ENCODE measurements at regions not wholly inside any gene's neighbourhood (a gene's known extent, or its start where the extent isn't known, plus 50 kb on each side); places are given as distances from the start of the nearest gene placed in this dataset.
"Not testable (repeated sequence)": the region's sequence is repeated elsewhere in the genome, so short reads cannot be mapped to it uniquely, and the experiment has no call there.

DNA sequence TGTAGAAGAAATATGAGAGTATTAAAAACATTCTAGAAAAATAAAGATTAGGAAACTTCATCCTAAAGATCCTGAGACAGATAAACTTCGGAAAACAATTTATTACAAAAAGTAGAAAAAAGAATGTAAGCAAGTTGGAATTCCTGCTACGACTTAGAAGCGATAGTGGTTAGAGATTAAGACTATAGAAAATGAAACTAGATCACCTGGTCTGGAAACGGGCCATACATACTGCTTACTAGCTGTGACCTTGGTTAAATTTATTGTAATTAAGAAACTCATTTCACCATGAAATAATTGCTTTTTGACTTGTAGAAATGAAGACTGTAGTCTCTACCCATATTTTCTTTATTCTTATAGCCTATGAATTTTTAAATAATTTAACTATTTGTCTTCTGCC is 614.1 kb downstream of the SLC16A7 start:
- TF ChIP-seq POLR2AphosphoS5 (IDR thresholded peaks at IDR 0.05) (no peak), CTCF (IDR thresholded peaks at IDR 0.05) (no peak), POLR2A (IDR thresholded peaks at IDR 0.05) (no peak)

DNA sequence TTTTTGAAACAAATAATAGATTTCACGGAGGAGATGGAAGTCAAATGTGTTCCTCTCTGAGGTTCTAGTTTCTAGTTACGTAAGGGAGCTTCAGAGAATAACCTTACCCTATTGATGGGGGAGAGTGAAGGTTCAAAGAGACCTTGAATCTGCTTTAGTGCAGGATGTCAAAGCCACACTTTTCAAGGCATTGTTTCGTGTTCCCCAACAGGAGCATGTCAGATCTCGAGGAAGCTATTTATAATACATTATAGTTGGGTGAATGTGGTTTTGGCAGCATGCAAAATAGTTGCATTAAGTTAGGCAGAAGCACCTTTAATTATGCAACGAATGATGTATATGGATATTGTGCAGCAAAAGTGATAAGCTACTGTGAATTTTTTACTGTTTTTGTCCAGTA is 614.9 kb downstream of the SLC16A7 start:
- no peaks in the 10 kb centered on the region for H3K9me3 ChIP-seq
- no peaks in the 10 kb centered on the region for H3K4me1 ChIP-seq
- TF ChIP-seq POLR2AphosphoS5 (IDR thresholded peaks at IDR 0.05) = no peak
- no peak for TF ChIP-seq CTCF (IDR thresholded peaks at IDR 0.05)
- TF ChIP-seq POLR2A (IDR thresholded peaks at IDR 0.05) = no peak
- no peaks in the 10 kb centered on the region for H3K27me3 ChIP-seq
- DNase-seq (ENCODE audit: low spot score in 2 of 2) = no peak
- no peak overlapping the region for H3K4me3 ChIP-seq
- no peak overlapping the region for H3K27ac ChIP-seq
- intact Hi-C loops (cut with DNase I; ENCODE audit: low total_unique reads) = no loop called here
- no peaks in the 10 kb centered on the region for H3K36me3 ChIP-seq

More for the DNA sequence above, 614.1 kb downstream of the SLC16A7 start:
- H3K36me3 ChIP-seq = no peaks in the 10 kb centered on the region
- no peak overlapping the region for H3K27ac ChIP-seq
- no peaks in the 10 kb centered on the region for H3K4me1 ChIP-seq
- no peaks in the 10 kb centered on the region for H3K27me3 ChIP-seq
- no peaks in the 10 kb centered on the region for H3K9me3 ChIP-seq
- no peak for DNase-seq (ENCODE audit: low spot score in 2 of 2)
- no peak overlapping the region for H3K4me3 ChIP-seq
- intact Hi-C loops (cut with DNase I; ENCODE audit: low total_unique reads) = no loop called here

DNA sequence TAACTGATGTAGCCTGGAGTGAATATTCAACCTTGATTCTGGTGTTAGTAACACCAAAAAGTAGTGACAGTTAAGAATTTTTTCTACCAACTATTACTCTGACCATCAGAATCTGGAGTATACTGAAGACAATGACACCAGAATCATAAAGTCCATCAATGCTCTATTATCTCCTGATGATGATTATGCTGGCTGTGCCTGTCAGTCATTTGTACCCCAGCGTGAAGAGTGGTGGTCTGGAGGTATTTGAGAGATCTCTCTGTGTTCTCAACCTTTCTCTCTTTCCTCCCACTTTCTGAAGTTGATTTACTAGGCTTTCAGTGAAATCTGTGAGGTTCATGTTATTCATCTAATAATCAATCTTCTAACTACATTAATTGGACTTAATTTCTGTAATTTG is 615.4 kb downstream of the SLC16A7 start:
- intact Hi-C loops (cut with DNase I; ENCODE audit: low total_unique reads) = no loop called here
- H3K27ac ChIP-seq = no peak overlapping the region
- TF ChIP-seq POLR2AphosphoS5 (IDR thresholded peaks at IDR 0.05) (no peak), CTCF (IDR thresholded peaks at IDR 0.05) (no peak), POLR2A (IDR thresholded peaks at IDR 0.05) (no peak)
- H3K36me3 ChIP-seq = no peaks in the 10 kb centered on the region
- no peak for DNase-seq (ENCODE audit: low spot score in 2 of 2)
- H3K4me3 ChIP-seq = no peak overlapping the region
- H3K4me1 ChIP-seq = no peaks in the 10 kb centered on the region
- no peaks in the 10 kb centered on the region for H3K9me3 ChIP-seq
- no peaks in the 10 kb centered on the region for H3K27me3 ChIP-seq

- TF ChIP-seq POLR2AphosphoS5 (IDR thresholded peaks at IDR 0.05) (no peak), POLR2A (IDR thresholded peaks at IDR 0.05) (no peak)
- intact Hi-C loops (cut with DNase I; ENCODE audit: low total_unique reads) = no loop called here
- no peak for DNase-seq (ENCODE audit: low spot score in 2 of 2)
Measured at GRCh38 chr12:60212159-60213000, 616.6 kb downstream of the SLC16A7 start.

DNA sequence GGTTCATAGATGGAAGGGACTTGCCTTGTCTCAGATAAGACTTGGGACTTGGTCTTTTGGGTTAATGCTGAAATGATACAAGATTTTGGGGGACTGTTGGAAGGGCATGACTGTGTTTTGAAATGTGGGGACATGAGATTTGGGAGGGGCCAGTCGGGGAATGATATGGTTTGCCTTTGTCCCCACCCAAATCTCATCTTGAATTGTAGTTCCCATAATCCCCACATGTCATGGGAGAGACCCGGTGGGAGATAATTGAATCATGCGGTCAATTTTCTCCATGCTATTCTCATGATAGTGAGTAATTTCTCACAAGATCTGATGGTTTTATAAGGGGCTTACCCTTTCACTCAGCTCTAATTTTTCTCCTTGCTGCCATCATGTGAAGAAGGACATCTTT is 617.4 kb downstream of the SLC16A7 start:
- H3K4me1 ChIP-seq; H3K36me3 ChIP-seq; H3K27me3 ChIP-seq; H3K4me3 ChIP-seq; intact Hi-C loops (cut with DNase I; ENCODE audit: low total_unique reads); DNase-seq (ENCODE audit: low spot score in 2 of 2); H3K9me3 ChIP-seq; H3K27ac ChIP-seq: not testable (repeated sequence)

More at GRCh38 chr12:60212159-60213000, 616.6 kb downstream of the SLC16A7 start:
- Histone ChIP-seq H3K4me3 (no peak overlapping the region), H3K4me1 (no peaks in the 10 kb centered on the region), H3K27ac (no peak overlapping the region), H3K9me3 (no peaks in the 10 kb centered on the region), H3K36me3 (no peaks in the 10 kb centered on the region), H3K27me3 (no peaks in the 10 kb centered on the region)

DNA sequence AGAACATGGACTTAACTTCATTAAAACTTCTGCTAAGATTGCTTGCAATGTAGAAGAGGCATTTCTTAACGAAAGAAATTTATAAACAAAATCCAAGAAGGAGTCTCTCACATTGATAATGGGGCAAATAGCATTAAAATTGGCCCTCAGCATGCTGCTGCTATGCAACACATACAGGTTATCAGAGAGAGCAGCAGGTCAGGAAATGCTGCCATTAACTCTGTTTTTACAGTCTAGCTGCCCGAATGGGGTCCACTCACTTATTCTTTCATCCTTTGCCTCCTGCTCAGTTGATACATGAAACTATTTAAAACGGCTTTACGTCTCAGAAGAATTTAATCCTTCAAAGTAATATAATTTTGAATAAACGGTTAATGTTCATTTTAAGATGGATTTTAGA is 620.4 kb downstream of the SLC16A7 start:
- Histone ChIP-seq H3K9me3 (no peaks in the 10 kb centered on the region), H3K4me1 (no peaks in the 10 kb centered on the region), H3K27me3 (no peaks in the 10 kb centered on the region), H3K27ac (no peak overlapping the region), H3K4me3 (no peak overlapping the region), H3K36me3 (no peaks in the 10 kb centered on the region)
- no peak for DNase-seq (ENCODE audit: low spot score in 2 of 2)
- TF ChIP-seq POLR2A (IDR thresholded peaks at IDR 0.05) (no peak), POLR2AphosphoS5 (IDR thresholded peaks at IDR 0.05) (no peak), CTCF (IDR thresholded peaks at IDR 0.05) (no peak)
- intact Hi-C loops (cut with DNase I; ENCODE audit: low total_unique reads) = no loop called here

All from breast epithelium (tissue), 4 donors.